ENCODE measurements at regions not wholly inside any gene's neighbourhood (a gene's known extent, or its start where the extent isn't known, plus 50 kb on each side); places are given as distances from the start of the nearest gene placed in this dataset.

DNA sequence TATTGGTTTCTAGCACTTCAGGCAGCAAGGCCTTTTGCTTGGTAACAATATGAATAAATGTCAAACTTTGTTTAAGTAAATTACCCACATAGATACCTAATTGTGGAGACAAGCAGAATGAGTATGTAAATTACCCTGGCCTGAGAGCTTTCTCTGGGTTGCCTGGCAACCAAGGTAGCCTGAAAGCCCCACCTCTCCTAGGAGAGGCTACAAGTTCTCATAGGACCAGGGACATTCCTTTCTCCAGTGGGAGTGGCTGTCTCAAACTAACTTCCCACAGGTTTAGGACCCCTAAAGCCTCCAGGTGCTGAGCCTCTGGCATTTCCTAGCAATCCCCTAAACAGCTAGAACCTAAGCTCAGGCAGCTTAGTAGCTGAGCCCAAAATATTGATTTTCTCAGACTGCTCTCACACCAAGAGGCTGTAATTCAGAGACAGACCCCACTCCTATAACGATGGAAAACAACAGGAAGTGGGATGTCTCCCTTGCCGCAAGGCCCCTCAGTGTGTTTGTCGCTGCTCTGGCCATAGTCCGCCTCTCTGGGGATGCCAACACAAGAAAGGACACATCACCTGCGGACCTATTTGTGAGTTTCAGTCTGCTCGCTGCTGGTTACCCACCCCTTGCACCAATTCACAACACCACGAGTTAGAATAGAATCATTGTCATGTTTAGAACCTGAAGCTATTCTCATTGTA is 207.3 kb downstream of the DLEU7 start:
- ChIA-PET CTCF (interaction anchor here (0.7 to 1.6 kb wide), 9 partner anchors 11 to 659 kb away, joined by 3 to 5 read pairs (median 4); no protein-coding TSS in a partner anchor), POLR2A (interaction anchor here (0.7 kb wide), 1 partner anchor 124 kb away, joined by 3 read pairs; no protein-coding TSS in a partner anchor)
- TF ChIP-seq, protein P1, sequence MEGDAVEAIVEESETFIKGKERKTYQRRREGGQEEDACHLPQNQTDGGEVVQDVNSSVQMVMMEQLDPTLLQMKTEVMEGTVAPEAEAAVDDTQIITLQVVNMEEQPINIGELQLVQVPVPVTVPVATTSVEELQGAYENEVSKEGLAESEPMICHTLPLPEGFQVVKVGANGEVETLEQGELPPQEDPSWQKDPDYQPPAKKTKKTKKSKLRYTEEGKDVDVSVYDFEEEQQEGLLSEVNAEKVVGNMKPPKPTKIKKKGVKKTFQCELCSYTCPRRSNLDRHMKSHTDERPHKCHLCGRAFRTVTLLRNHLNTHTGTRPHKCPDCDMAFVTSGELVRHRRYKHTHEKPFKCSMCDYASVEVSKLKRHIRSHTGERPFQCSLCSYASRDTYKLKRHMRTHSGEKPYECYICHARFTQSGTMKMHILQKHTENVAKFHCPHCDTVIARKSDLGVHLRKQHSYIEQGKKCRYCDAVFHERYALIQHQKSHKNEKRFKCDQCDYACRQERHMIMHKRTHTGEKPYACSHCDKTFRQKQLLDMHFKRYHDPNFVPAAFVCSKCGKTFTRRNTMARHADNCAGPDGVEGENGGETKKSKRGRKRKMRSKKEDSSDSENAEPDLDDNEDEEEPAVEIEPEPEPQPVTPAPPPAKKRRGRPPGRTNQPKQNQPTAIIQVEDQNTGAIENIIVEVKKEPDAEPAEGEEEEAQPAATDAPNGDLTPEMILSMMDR (IDR thresholded peaks at IDR 0.05; ENCODE audit: control extremely low read depth, extremely low read depth, low read depth, missing control alignments) = no peak
- DNase-seq (ENCODE audit: extremely low spot score) = peak; percentile 64

DNA sequence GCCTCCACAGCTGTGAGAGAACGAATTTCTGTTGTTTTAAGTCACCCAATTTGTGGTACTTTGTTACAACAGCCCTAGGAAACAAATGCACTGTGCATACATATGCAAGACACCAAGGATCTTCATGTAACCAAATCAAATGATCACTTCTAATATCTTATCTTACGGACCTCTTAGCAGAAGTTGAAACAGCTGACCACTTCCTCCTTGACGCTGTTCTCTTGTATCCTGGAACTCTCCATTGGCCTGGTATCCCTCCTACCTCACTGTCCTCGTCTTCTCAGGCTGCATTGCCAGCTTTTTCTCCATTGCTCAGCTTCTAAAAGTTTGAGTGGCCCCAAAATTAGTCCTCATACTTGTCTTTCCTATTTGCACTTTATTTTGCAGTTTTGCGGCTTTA is 200.4 kb downstream of the DLEU7 start:
- TF ChIP-seq, protein P1 (IDR thresholded peaks at IDR 0.05; ENCODE audit: control extremely low read depth, extremely low read depth, low read depth, missing control alignments) = no peak
- POLR2A ChIA-PET = no interaction called here
- CTCF ChIA-PET = no interaction called here
- DNase-seq (ENCODE audit: extremely low spot score) = no peak

DNA sequence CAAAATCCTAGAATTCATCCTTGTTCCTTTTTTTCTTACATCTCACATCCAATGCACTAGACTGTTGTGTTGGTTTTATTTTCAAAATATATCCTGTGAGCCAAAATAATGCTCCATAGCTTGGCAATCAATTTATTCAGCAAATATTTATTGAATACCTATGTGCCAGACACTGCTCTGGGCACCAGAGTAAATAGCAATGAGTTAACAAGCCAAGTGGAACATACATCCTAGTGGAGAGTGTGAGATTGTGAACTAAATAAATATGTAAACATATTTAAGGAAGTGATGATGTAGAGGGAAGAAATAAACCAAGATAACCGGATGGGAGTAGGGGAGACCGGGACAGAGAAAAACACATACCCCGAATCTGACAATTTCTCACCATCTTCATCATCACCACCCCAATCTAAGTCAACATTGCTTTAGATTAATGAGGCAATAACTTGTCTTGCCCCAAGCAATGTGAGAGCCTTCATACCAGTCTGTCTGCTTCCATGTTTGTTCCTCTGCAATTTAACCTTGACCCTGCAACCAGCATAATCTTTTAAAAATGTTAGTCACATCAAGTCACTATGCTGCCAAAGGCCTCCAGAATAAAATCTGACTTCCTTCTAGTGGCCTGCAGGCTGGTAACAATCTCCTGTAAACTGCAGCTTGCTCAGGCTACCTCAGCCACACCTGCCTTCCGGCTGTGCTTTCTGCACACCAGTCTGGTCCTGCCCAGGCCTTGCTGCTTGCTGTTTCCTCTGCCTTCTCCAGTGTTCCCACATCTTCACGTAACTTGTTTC is 199.2 kb downstream of the DLEU7 start:
- TF ChIP-seq, protein P1 (IDR thresholded peaks at IDR 0.05; ENCODE audit: control extremely low read depth, extremely low read depth, low read depth, missing control alignments) = no peak
- no peak for DNase-seq (ENCODE audit: extremely low spot score)
- ChIA-PET CTCF (no interaction called here), POLR2A (no interaction called here)

DNA sequence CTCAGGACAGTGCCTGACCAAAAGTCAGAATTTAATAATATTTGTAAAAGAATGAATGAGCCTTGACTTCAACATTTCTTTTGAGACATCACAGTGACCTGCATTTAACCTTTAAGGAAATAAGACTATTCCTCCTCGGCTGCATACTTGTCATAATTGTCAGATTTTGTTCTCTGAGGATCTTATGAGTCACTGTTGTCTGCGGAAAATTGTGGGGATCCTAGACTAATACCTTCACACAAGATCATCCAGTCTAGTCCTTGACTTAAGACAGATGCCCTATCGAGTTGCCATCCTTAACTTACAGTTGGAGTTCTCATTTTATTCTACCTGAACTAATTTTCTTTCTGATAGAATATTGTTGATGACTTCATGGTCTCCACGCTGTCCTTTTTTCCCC is 198.4 kb downstream of the DLEU7 start:
- TF ChIP-seq, protein P1 (IDR thresholded peaks at IDR 0.05; ENCODE audit: control extremely low read depth, extremely low read depth, low read depth, missing control alignments) = no peak
- CTCF ChIA-PET = no interaction called here
- no peak for DNase-seq (ENCODE audit: extremely low spot score)
- POLR2A ChIA-PET = no interaction called here

DNA sequence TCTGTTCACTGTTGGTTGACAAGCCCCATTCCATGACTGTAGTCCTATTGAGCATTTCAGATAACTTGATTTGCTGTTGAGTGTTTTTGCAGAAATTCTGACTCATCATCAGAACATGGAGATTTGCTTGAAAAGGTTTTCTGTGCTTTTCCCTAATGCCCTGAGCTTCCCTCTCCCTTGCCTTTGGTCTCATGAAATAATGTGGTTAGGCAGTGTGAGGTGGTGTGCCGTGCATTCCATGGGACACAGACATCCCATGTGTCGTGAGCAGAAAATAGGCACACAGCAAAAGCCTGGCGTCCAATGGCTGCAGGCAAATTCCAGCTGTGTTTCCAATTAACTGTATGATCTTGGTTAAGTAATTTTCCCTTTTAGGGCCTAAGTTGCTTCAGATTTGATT is 197.4 kb downstream of the DLEU7 start:
- DNase-seq (ENCODE audit: extremely low spot score) = no peak
- TF ChIP-seq, protein P1 (IDR thresholded peaks at IDR 0.05; ENCODE audit: control extremely low read depth, extremely low read depth, low read depth, missing control alignments) = no peak
- ChIA-PET POLR2A (no interaction called here), CTCF (interaction anchor here (1.5 to 2.0 kb wide), 2 partner anchors 10 to 12 kb away, joined by 4 to 5 read pairs; no protein-coding TSS in a partner anchor)

DNA sequence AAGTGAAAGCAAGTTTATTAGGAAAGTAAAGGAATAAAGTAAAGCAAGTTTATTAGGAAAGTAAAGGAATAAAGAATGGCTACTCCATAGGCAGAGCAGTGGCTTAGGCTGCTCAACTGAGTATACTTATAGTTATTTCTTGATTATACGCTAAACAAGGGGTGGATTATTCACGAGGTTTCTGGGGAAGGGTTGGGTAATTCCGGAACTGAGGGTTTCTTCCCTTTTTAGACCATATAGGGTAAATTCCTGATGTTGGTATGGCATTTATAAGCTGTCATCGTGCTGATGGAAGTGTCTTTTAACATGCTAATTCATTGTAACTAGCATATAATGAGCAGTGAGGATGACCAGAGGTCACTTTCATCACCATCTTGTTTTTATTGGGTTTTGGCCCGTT is 194.3 kb downstream of the DLEU7 start:
- POLR2A ChIA-PET = no interaction called here
- DNase-seq (ENCODE audit: extremely low spot score) = no peak
- TF ChIP-seq, protein P1 (IDR thresholded peaks at IDR 0.05; ENCODE audit: control extremely low read depth, extremely low read depth, low read depth, missing control alignments) = no peak
- CTCF ChIA-PET = no interaction called here
